DMS53 treated with DMSO at 0.1 percent for 48 hours (cell line): ENCODE measurements at regions not wholly inside any gene's neighbourhood (a gene's known extent, or its start where the extent isn't known, plus 50 kb on each side); places are given as distances from the start of the nearest gene placed in this dataset.
A peak's percentile ranks its signal among the peaks of the same experiment; 100 is the strongest.
"Not testable (repeated sequence)": the region's sequence is repeated elsewhere in the genome, so short reads cannot be mapped to it uniquely, and the experiment has no call there.

Experiments
- DNase-seq: peaks from one replicate; lab custom pipeline; 2025; ENCODE audit not compliant: unreplicated experiment; lab: John Stamatoyannopoulos, UW

- no peak for DNase-seq
These were observed 275.2 kb upstream of the EDA2R start for GRCh38 chrX:66914080-66914479.

DNA sequence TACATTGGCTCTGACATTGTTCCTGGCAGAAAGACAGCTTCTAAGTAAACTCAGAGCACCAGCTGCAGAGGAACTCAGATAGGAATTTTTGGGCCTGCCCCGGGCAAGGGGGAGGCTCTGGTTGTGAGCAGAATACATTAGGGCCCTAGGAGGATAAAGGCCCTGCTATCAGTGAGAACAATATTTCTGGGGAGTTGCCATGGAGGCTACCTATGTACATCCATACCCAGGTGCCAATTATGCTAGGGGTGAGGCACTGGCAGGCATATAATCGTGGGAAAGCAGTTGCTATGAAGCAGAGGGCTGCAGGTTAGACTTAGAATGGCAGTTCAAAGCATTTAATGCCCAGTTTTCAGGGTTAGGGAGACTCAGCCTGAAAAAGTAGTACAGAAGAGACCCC, 273.5 kb upstream of the EDA2R start:
- no peak for DNase-seq

- DNase-seq = no peak
These were observed 263.2 kb upstream of the EDA2R start for GRCh38 chrX:66902081-66902480.

DNA sequence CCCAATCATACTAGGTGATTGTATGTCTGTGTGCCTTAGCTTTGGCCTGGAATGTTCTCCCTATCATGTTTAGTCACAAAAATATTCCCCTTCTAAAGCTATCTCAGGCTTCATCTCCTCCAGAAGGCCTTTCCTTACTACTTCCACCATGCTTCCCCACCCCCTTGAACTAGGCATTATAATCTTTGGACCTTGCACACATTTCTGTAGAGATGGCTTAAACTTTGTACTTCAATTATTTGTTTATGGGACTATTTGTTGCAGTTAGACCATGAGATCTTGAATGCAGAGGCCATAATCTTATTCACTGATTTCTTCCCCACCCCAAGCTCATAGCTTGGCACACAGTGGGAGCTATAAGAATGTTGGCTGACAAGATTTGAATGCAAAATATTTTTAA, 262.0 kb upstream of the EDA2R start:
- DNase-seq = no peak

DNA sequence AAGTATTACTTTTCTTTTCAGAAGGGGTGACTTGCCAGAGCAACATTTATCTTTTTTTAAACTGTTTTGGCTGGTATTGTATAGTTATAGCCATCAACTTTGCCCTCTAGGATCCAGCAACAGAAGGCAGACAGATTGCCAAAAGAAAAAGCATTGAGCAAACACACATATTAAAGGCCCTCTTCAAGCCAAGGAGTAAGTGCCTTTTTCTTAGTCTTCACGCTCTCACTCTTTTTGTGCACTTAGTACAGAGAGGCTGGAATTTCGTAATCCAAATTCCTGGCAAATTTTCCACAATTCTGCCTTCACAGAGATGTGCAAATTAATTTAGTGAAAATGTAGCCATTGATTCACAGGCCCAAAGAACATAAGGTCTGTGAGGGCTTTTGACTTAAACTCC, 253.1 kb upstream of the EDA2R start:
- no peak for DNase-seq

DNA sequence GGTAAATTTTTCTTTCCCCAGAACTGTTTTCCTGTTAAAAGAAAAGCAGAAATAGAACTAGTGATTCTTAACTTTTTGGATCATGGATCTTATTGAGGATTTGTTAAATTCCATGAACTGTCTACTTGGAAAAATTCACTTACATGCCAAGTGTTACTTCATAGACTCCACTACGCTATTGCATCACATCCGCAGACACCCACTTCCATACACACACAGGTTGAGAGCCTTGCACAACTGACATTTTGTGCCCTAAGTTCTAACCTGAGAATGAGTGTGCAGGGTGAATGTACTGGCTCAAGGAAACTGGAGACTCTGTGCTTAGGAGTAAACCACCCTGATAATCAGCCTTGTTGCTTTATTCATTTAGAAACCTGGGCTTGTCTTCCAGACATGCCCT, 250.5 kb upstream of the EDA2R start:
- no peak for DNase-seq

DNA sequence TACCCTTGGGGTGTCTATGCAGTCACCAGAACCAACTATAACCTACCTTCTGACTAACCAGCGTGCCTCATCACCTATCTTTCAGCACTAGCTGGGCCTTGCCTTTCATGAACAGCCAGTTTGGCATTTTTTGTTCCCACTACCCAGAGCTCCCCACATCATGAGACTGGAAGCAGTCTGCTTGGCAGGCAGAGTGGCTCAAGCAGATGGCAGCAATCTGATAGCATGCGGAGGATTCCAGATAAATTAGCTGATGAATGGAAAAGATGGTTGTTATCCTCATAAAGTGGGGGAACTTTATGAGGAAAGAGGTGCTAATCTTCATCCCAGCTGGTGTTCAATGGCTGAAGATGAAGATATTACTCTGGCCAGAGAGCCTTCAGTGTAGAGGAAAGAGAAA, 243.2 kb upstream of the EDA2R start:
- no peak for DNase-seq

DNA sequence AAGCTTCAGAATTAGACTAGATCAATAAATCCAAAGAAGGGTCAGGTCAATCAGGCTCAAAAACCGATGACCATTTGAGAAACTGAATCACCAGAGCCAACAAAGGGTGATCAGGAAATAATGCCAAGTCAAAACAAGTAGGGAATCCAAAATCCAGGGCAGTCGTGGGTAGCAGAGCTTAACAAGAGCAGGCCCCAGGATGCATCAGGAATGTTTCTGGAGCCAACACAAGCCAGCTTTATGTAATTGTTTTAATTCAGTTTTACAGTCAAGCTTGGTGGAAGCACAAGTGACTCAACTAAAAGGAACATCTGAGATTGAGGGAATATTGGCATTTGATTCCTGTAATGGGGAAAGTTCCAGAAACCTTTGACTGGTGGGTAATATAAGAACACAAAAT, 237.9 kb upstream of the EDA2R start:
- no peak for DNase-seq

- DNase-seq = no peak
These were observed 233.9 kb upstream of the EDA2R start for GRCh38 chrX:66872771-66873170.

DNA sequence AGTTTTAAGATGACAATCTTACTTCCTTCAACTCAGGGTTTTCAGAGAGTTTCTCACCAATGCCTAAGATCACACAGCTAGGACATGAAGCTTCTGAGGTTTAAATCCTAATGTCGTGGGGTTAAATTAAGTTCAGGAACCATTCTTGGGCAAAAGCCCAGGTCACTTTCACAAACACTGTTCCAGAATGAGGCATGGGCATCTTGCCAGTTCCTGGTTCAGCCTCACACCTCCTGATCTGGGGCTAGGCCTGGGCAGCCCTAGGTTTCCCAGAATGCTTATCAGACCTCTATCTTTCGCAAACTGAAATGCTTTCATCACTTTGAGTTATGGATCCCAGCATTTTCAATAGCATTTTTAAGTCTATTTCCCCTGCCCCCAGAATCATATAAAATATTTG, 224.8 kb upstream of the EDA2R start:
- no peak for DNase-seq

- no peak for DNase-seq
These were observed 194.5 kb upstream of the EDA2R start for GRCh38 chrX:66833426-66833825.

GRCh38 chrX:66815227-66815626, 176.3 kb upstream of the EDA2R start:
- DNase-seq = no peak

- not testable (repeated sequence) for DNase-seq
These were observed 155.6 kb upstream of the EDA2R start for GRCh38 chrX:66794514-66794913.

GRCh38 chrX:66766318-66766717, 127.4 kb upstream of the EDA2R start:
- DNase-seq = no peak

DNA sequence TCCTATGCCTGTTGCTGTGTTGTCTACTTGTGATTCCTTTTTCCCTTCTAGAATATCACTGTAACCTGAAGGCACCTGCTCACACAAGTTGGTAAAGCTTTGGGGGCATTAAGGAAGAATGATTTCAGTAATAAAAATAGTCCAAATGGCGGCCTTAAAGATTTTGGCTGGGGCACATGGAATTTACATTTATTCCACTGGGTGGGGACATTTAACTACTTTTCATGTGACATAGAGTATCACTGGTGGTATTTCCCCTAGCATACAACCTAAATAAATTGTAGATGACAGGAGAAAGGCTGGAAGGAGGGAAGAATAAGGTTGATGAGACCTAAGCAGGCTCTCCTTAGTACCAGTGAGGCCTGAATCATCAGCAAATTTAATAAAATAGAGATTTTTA, 121.8 kb upstream of the EDA2R start:
- DNase-seq = no peak

- no peak for DNase-seq
These were observed 117.8 kb upstream of the EDA2R start for GRCh38 chrX:66756717-66757116.

DNA sequence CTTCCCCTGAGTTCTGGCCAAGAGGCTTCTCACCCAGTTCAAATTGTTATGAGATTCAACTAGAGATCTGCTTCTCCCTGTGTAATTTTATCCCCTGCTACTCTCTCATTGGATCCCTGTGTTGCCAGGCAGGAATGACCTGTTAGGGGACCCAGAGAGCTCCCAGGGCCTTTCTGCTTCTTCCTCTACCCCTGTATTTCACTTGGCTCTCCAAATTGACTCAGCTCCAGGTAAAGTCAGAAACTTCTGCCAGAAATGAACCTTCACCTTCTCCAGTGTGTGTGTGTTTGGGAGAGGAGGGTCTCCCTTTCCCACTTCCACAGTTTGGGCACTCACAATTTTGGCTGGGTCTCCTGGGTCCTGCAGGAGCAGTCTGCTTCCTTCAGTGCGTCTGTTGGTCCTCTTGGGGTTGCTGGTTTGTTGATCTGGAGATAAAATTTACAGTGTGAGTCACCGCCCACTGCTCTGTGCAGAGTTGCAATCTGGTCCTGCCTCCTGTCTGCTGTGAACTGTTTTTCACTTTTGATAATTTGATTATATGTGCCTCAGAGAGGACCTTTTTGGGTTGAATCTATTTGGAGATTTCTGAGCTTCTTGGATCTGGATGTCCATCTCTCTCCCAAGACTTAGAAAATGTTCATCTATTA, 112.4 kb upstream of the EDA2R start:
- DNase-seq = no peak

- not testable (repeated sequence) for DNase-seq
These were observed 105.6 kb upstream of the EDA2R start for GRCh38 chrX:66744519-66744918.

- DNase-seq = no peak
These were observed 92.5 kb upstream of the EDA2R start for GRCh38 chrX:66731398-66731797.

DNA sequence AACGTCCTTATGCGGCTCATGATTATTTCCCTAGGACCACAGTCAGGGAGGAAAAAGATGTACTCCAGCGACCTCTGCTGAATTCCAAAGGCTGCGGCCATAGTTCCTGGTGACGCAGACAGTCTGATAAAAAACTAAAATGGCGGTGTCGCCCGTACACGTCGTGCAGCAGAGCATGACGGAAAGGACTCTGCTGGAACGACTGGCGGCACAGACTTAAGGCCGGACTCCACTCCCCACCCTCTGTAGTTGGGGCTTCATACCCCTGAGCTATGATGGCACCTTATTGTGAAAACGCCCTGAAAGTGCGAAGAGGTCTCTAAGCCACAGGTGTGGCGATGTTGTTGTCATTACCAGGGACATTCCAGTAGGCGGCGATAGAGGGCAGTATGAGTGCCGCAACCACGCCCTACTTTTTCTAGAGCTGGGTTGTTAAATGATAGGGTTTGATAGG, 90.0 kb upstream of the EDA2R start:
- peak; percentile 5 for DNase-seq

DNA sequence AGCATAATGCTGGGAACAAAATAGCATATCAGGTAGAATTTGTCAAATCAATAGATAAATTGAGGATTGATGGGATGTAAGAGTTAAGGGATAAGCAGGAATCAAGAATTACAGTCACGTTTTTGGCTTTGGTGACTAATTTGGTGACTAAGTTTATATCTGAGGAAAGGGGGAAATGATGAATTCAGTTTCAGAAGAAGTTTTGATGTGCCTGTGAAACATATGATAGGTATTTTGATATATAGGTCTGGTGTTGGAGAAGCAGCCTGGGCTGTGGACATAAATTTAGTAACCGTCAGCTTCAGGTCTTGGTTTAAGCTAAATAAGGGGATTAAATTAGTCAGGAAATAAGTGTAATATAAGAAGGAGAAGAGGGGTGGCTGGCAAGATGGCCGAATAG, 79.0 kb upstream of the EDA2R start:
- DNase-seq = no peak

DNA sequence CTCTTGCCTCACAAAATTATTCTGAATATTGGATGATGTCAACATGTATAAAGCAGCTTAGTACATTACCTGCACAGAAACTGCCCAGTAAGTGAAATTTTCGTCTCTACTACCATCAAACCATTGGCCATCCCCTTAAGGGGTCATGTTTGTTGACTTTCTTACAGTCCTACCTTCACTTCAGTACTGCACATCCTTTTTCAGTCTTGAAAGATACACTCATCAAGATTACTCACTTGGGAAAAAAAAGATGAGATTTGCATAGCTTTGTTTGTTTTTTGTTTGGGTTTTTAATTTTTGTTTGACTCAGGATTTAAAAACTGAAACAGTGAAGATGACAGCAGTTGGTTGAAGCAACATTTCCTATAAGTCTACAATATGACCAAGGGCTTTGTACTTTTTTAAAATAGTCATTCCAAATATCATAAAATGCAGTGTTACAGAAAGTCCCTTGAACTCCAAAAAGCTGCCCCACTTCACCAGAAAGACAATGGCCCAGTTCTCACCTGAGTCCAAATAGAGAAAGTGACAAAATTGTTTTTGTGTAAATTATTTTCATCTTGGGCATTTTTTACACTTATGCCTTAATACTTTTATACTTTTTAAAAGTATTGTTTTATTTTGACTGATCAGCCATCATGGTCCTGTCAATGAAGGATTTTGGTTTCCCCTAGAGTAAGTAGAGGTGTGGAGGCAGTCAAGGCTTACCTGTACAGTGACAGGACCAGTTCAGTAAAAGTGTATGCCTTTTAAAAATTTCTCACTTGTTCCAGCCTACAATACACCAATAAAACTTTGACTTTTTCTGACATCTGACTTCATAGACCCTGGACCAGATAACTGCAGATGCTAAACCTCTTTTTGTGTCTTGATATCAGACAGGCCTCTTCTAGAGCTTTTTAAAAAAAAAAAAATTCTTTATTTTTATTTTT, 59.7 kb upstream of the EDA2R start:
- no peak for DNase-seq
